GM23248 (cell line): ENCODE measurements at regions not wholly inside any gene's neighbourhood (a gene's known extent, or its start where the extent isn't known, plus 50 kb on each side); places are given as distances from the start of the nearest gene placed in this dataset.

Experiments used
- DNase-seq: peaks from one replicate; pipeline ENCODE4 v3.0.0-alpha.2; 2015
- H2AFZ ChIP-seq: fragments of 200-600 bp; sonication (generic); 2 replicates; pipeline ENCODE4 v1.6.1; 2016; ENCODE audit warnings: antibody characterized with exemption
- H3F3A ChIP-seq: fragments of 200-600 bp; sonication (generic); 2 replicates; pipeline ENCODE4 v1.6.1; 2016; ENCODE audit warnings: mild to moderate bottlenecking, antibody characterized with exemption, mixed run types; ENCODE audit not compliant: insufficient read depth
- H3K27ac ChIP-seq: fragments of 200-600 bp; sonication (generic); 2 replicates; pipeline ENCODE4 v1.5.1; 2016; ENCODE audit warnings: mild to moderate bottlenecking
- H3K27me3 ChIP-seq: fragments of 200-600 bp; sonication (generic); replicated peaks from 2 replicates; pipeline ENCODE4 v1.6.1; 2016; ENCODE audit warnings: mild to moderate bottlenecking; ENCODE audit not compliant: insufficient read depth
- H3K36me3 ChIP-seq: fragments of 200-600 bp; sonication (generic); 2 replicates; pipeline ENCODE4 v1.6.1; 2016; ENCODE audit warnings: low read depth, mild to moderate bottlenecking
- H3K4me1 ChIP-seq: fragments of 200-600 bp; sonication (generic); 2 replicates; pipeline ENCODE4 v1.6.1; 2016; ENCODE audit warnings: mild to moderate bottlenecking; ENCODE audit not compliant: insufficient read depth
- H3K4me2 ChIP-seq: fragments of 200-600 bp; sonication (generic); one replicate; pipeline ENCODE4 v1.6.1; 2016; ENCODE audit warnings: mild to moderate bottlenecking; ENCODE audit not compliant: unreplicated experiment
- H3K4me3 ChIP-seq: fragments of 200-600 bp; sonication (generic); 2 replicates; pipeline ENCODE4 v1.5.1; 2016; ENCODE audit warnings: mild to moderate bottlenecking
- H3K79me2 ChIP-seq: fragments of 200-600 bp; sonication (generic); 2 replicates; pipeline ENCODE4 v1.6.1; 2016; ENCODE audit warnings: mild to moderate bottlenecking; ENCODE audit not compliant: insufficient read depth
- H3K9ac ChIP-seq: fragments of 200-600 bp; sonication (generic); 2 replicates; pipeline ENCODE4 v1.6.1; 2016; ENCODE audit warnings: mild to moderate bottlenecking
- H3K9me2 ChIP-seq: fragments of 200-600 bp; sonication (generic); 2 replicates; pipeline ENCODE4 v1.6.1; 2016; ENCODE audit warnings: mixed run types, mild to moderate bottlenecking, moderate library complexity; ENCODE audit not compliant: insufficient read depth
- H3K9me3 ChIP-seq: fragments of 200-600 bp; sonication (generic); one replicate; pipeline ENCODE4 v1.6.1; 2017; ENCODE audit warnings: low read depth
- H4K20me1 ChIP-seq: fragments of 200-600 bp; sonication (generic); 2 replicates; pipeline ENCODE4 v1.6.0; 2016; ENCODE audit not compliant: insufficient read depth
- EZH2 ChIP-seq: fragments of 200-600 bp; sonication (generic); IDR thresholded peaks from 2 replicates; pipeline ENCODE4 v1.6.1; 2018; ENCODE audit warnings: antibody characterized with exemption, mild to moderate bottlenecking; ENCODE audit not compliant: insufficient read depth, poor library complexity, severe bottlenecking
- EZH2phosphoT487 ChIP-seq: fragments of 200-600 bp; sonication (generic); IDR thresholded peaks from 2 replicates; pipeline ENCODE4 v1.6.1; 2018; ENCODE audit warnings: antibody characterized with exemption, moderate library complexity, mild to moderate bottlenecking, low read depth; ENCODE audit not compliant: insufficient read depth
- WGBS, 2 experiments: methylation state at CpG; one replicate each; pipeline ENCODE4 v1.1.6; 2015 to 2017; ENCODE audit warnings: low lambda C conversion rate in 2 of 2, low coverage in 1 of 2; ENCODE audit errors: missing lambda C conversion rate in 2 of 2; 5-methylcytosine and 5-hydroxymethylcytosine counted together
- in situ Hi-C: fragments of 300-500 bp; cut with MboI; formaldehyde crosslinking; loops from 2 replicates; pipeline ENCODE4 v1.15.0; 2020

- H3K9me3 ChIP-seq = no peaks in the 10 kb centered on the region
- no peaks in the 10 kb centered on the region for H3F3A ChIP-seq
- H3K4me3 ChIP-seq = no peak overlapping the region
- H3K27me3 ChIP-seq = no peaks in the 10 kb centered on the region
- no peaks in the 10 kb centered on the region for H3K79me2 ChIP-seq
- no peaks in the 10 kb centered on the region for H3K4me1 ChIP-seq
- TF ChIP-seq EZH2 (no peak), EZH2phosphoT487 (no peak)
- no peaks in the 10 kb centered on the region for H4K20me1 ChIP-seq
- in situ Hi-C loops = no loop called here
- no peak overlapping the region for H2AFZ ChIP-seq
- H3K4me2 ChIP-seq = no peak overlapping the region
- no peaks in the 10 kb centered on the region for H3K36me3 ChIP-seq
- H3K27ac ChIP-seq = no peak overlapping the region
- H3K9ac ChIP-seq = no peak overlapping the region
- H3K9me2 ChIP-seq = no peaks in the 10 kb centered on the region
- DNase-seq = no peak
Measured at GRCh38 chr12:41907550-41907949, 237.1 kb downstream of the GXYLT1 start.

DNA sequence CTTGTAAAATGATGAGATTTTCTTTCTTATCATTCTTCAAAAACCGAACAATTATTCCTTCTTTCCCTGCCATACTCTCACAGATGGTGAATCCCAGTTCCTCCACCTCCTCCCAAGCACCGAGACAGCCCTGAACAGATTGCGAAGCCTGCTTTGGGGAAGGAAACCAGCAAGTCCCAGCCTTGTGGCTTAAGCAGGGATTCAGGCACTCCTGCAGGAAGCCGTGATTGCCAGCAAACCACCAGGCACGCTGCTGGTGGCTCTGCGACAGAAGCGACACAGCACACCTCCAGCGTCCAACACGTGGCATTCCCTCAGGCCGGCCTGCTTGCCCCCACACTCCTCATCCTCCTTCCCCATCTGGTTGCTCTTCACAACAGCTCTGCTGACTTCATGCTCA is 237.7 kb downstream of the GXYLT1 start:
- H3K9ac ChIP-seq = no peak overlapping the region
- no peaks in the 10 kb centered on the region for H3K79me2 ChIP-seq
- DNase-seq = no peak
- WGBS, 2 experiments = 60 to 61% methylated on average over 10 of the region's 10 CpGs
- no peak overlapping the region for H2AFZ ChIP-seq
- in situ Hi-C loops = no loop called here
- no peaks in the 10 kb centered on the region for H3F3A ChIP-seq
- no peaks in the 10 kb centered on the region for H4K20me1 ChIP-seq
- H3K4me3 ChIP-seq = no peak overlapping the region
- H3K27ac ChIP-seq = no peak overlapping the region
- TF ChIP-seq EZH2phosphoT487 (no peak), EZH2 (no peak)
- no peak overlapping the region for H3K4me2 ChIP-seq
- H3K36me3 ChIP-seq = no peaks in the 10 kb centered on the region
- H3K9me3 ChIP-seq = no peaks in the 10 kb centered on the region
- H3K4me1 ChIP-seq = no peaks in the 10 kb centered on the region
- no peaks in the 10 kb centered on the region for H3K9me2 ChIP-seq
- H3K27me3 ChIP-seq = no peaks in the 10 kb centered on the region

DNA sequence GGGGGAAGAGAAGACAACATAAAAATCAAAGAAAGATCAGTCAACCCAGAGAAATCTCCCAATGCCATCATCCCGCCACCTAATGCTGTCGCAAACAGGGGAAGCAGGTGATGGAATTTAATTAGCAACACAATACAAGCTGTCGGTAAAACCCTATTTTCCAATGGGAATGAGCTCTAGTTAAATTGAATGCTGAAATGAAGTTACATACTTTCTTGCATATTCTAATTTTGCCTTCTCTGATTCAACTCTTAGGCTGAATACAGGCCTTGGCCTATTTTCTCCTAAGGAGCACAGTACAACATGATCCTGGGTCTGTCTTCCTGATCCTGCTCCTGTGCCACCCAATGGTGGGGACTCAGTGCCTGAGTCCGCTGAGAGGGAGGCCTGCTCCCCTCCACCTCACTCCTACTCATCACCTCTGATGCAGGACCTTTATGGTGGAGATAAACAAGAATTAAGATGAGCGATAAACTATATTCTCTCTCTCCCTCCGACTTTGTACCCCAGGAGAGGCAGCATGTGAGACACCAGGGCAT is 238.8 kb downstream of the GXYLT1 start:
- Histone ChIP-seq H3K9ac (no peak overlapping the region), H2AFZ (no peak overlapping the region), H3K4me2 (no peak overlapping the region), H3K79me2 (no peaks in the 10 kb centered on the region), H3K36me3 (no peaks in the 10 kb centered on the region), H3K27ac (no peak overlapping the region), H3K4me3 (no peak overlapping the region), H4K20me1 (no peaks in the 10 kb centered on the region), H3K9me2 (no peaks in the 10 kb centered on the region), H3F3A (no peaks in the 10 kb centered on the region), H3K27me3 (no peaks in the 10 kb centered on the region), H3K9me3 (no peaks in the 10 kb centered on the region), H3K4me1 (no peaks in the 10 kb centered on the region)
- TF ChIP-seq EZH2phosphoT487 (no peak), EZH2 (no peak)
- in situ Hi-C loops = no loop called here
- WGBS, 2 experiments = 68 to 73% methylated on average over 6 of the region's 6 CpGs
- no peak for DNase-seq

- in situ Hi-C loops = no loop called here
- 38 to 40% methylated on average over 7 of the region's 7 CpGs for WGBS, 2 experiments
Measured at GRCh38 chr12:41905073-41905758, 239.5 kb downstream of the GXYLT1 start.

More at GRCh38 chr12:41905073-41905758, 239.5 kb downstream of the GXYLT1 start:
- H2AFZ ChIP-seq = no peak overlapping the region
- no peak overlapping the region for H3K9ac ChIP-seq
- no peak for DNase-seq
- H3K9me3 ChIP-seq = no peaks in the 10 kb centered on the region
- H3K4me2 ChIP-seq = no peak overlapping the region
- H3K27me3 ChIP-seq = no peaks in the 10 kb centered on the region
- H3K9me2 ChIP-seq = no peaks in the 10 kb centered on the region
- no peaks in the 10 kb centered on the region for H3K79me2 ChIP-seq
- no peaks in the 10 kb centered on the region for H4K20me1 ChIP-seq
- H3K4me3 ChIP-seq = no peak overlapping the region
- TF ChIP-seq EZH2phosphoT487 (no peak), EZH2 (no peak)
- H3K4me1 ChIP-seq = no peaks in the 10 kb centered on the region
- H3F3A ChIP-seq = no peaks in the 10 kb centered on the region
- H3K36me3 ChIP-seq = no peaks in the 10 kb centered on the region
- H3K27ac ChIP-seq = no peak overlapping the region
